Fibroblast of mammary gland (primary cell): ENCODE measurements at regions not wholly inside any gene's neighbourhood (a gene's known extent, or its start where the extent isn't known, plus 50 kb on each side); places are given as distances from the start of the nearest gene placed in this dataset.
"Not testable (repeated sequence)": the region's sequence is repeated elsewhere in the genome, so short reads cannot be mapped to it uniquely, and the experiment has no call there.

Experiments
- DNase-seq: peaks from one replicate; pipeline ENCODE4 v3.0.0-alpha.2; 2010; ENCODE audit warnings: low read depth
- H3K4me3 ChIP-seq: 2 replicates; pipeline ENCODE4 v1.5.1; 2011; ENCODE audit warnings: low read depth, mild to moderate bottlenecking, low read length, moderate library complexity; ENCODE audit not compliant: control insufficient read depth
- CTCF ChIP-seq: conservative IDR thresholded peaks from 2 replicates; pipeline ENCODE4 v1.5.1; 2011; ENCODE audit warnings: low read depth, low read length, inconsistent platforms; ENCODE audit not compliant: control insufficient read depth, insufficient read depth

GRCh38 chr22:22787151-22787550 lies 100.5 kb upstream of the IGLL5 start:
- no peak overlapping the region for H3K4me3 ChIP-seq
- DNase-seq, result no peak
- no peak for TF ChIP-seq CTCF

GRCh38 chr22:22787786-22788459 lies 99.7 kb upstream of the IGLL5 start:
- peak; percentile 86 for TF ChIP-seq CTCF
- no peak overlapping the region for H3K4me3 ChIP-seq
- peak; percentile 58 for DNase-seq

GRCh38 chr22:22788460-22789037 lies 99.1 kb upstream of the IGLL5 start:
- no peak for DNase-seq
- no peak overlapping the region for H3K4me3 ChIP-seq
- no peak for TF ChIP-seq CTCF

GRCh38 chr22:22789233-22789921 lies 98.2 kb upstream of the IGLL5 start:
- H3K4me3 ChIP-seq, result no peak overlapping the region
- no peak for DNase-seq
- TF ChIP-seq CTCF, result no peak

GRCh38 chr22:22789922-22790845 lies 97.4 kb upstream of the IGLL5 start:
- TF ChIP-seq CTCF, result no peak
- DNase-seq, result no peak

GRCh38 chr22:22791438-22792181 lies 96.0 kb upstream of the IGLL5 start:
- H3K4me3 ChIP-seq, result no peak overlapping the region
- DNase-seq, result no peak
- no peak for TF ChIP-seq CTCF

More at GRCh38 chr22:22789922-22790845, 97.4 kb upstream of the IGLL5 start:
- no peak overlapping the region for H3K4me3 ChIP-seq

GRCh38 chr22:22792205-22792786 lies 95.3 kb upstream of the IGLL5 start:
- DNase-seq, H3K4me3 ChIP-seq: not testable (repeated sequence)

GRCh38 chr22:22795639-22796038 lies 92.0 kb upstream of the IGLL5 start:
- H3K4me3 ChIP-seq, DNase-seq: not testable (repeated sequence)
